NCI-H446 (cell line): ENCODE measurements at regions not wholly inside any gene's neighbourhood (a gene's known extent, or its start where the extent isn't known, plus 50 kb on each side); places are given as distances from the start of the nearest gene placed in this dataset.
"Not testable (repeated sequence)": the region's sequence is repeated elsewhere in the genome, so short reads cannot be mapped to it uniquely, and the experiment has no call there.

Source experiments
- DNase-seq, 2 experiments: peaks; one replicate each; lab custom pipeline; 2025; lab: John Stamatoyannopoulos, UW

DNA sequence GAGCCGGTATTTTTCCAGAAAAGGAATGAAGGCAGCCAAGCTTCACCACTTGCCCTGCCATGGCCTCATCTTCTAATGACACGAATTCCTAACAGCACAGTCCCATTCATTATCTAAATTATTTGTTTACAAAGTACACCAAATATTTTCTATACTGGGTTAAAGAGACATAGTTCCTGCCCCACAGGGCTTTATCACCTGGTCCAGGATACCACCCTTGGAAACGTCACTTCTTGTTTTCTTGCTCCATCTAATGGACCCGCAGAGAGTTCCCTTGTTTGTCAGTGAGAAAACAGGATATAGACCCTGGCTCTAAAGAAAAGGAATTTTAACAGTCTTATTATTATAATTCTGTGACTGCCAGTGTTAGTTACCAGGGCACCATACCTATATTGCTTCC is 1165.4 kb downstream of the GATA3 start:
- no peak for DNase-seq

DNA sequence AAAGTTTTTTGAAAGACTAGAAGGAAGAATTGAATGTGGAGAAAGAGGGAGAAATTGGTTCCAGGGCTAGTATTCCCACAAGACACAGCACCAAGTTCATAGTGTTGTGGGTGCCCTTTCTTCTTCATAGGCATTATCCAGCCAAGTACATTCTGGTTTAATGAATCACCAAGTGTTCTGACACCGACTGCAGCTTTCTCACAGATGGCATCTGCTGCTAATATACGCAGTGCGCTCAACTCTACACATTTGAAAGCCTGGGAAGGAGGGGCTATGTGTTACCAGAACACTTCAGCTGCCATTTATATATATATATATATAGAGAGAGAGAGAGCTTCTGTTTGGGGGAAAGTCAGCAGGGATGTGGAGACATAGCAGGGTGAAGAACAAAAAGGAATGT is 1168.4 kb downstream of the GATA3 start:
- DNase-seq = no peak

DNA sequence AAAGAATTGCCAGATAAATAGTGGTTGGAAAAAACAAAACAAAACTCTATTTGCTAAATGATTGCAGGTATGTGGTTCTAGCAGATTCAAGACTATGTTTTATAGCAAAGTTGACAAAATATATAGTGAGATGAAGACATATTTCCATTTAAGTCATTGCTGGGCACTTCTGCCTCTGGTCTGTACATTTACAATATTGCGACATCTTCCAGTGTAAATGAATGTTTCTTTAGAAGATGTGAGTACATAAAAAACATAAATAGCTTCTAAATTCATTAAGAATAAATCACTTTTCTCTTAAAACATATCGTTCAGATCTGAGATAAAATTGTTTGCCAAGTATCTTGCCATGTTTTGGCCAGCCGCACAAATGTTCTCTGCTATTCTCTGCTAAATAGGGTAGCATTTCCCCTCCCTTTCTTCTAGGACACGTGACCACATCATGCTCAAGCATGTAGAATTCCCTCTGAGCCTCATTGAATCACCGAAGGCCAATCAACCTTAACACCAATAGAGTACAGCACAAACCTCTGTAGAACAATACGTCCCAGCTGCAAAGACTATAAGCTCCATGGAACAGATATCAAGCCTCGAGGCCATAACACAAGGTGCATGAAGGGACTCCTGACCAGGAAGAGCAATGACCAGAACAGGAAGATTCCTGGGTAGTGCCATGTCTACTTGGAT is 1173.3 kb downstream of the GATA3 start:
- no peak for DNase-seq

DNA sequence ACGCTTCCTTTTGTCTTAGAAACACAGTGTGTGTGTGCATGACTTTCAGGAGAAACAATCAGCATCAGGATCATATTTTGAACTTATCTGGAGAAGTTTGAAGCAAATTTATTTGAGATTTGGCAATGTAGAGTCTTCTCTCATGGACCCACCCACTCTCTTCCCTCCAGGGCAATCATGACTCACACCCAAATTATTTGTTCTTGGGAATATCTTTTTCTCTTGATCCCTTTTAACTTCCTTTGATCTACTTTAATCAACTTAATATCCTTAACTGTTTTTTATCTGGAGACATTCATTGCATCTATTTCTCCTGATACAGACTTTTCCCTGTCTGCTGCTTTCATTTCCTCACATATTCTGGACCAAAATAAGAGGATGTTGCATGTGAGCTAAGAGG is 1174.3 kb downstream of the GATA3 start:
- DNase-seq = no peak

DNA sequence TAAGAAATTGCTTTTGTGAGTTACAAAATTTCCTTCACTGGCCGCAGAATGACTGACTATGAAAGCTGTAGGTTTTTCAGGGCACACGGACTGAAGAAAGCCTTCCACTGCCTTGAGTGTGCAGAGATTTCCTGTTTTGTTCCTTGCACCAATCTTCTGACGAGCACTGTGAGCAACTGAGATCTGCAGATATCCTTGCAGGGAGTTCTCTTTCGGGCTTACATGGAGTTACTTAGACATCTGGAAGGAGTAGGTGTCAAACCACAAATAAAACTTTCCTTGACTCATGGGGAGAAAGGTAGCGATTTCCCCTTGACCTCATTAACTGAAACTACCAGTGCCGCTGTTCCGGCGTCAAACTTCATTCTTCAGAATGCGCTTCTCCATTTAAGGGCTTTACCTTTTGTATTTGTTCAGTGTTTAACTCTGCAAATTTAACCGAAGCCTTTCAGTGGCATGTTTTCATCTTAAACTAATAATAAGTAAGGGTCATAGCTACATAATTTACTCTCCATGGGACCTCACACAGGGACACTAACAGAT is 1175.3 kb downstream of the GATA3 start:
- DNase-seq = no peak

DNA sequence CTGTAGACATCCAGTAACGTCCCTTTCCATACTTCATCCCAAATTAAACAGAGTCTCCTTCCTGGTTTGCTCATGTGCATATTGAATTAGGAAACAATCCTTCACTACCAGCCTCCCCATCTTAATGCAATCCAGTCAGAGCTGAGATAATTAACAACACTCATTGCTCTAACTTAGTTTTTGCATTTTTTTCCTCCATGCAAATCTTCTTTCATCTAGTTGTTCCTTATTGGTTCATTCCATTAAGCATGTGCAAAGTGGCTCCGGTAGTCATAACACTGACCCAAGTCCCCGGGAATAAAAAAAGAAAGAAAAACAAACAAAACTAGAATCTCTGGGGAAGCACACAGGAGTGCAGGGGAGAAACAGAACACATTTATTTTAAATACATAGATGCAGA is 1176.1 kb downstream of the GATA3 start:
- DNase-seq = no peak

DNA sequence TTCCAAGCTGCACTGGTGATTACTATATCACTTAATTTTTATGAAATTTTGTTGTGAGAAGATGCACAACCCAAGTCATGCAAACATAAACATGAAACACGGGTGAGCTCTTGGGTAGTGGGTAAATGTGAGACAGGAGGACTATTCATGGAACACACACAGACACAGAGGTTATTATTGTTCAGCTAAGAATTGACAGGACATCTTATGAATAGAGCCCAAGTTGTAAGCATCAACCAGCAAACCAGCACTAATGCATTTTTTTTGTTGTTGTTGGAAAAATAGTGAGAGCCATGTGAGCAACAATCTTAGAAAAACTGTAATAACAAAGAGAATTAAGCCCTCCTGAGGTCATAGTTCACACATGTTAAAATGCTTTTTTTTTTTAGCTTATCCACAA is 1179.7 kb downstream of the GATA3 start:
- DNase-seq = no peak

DNA sequence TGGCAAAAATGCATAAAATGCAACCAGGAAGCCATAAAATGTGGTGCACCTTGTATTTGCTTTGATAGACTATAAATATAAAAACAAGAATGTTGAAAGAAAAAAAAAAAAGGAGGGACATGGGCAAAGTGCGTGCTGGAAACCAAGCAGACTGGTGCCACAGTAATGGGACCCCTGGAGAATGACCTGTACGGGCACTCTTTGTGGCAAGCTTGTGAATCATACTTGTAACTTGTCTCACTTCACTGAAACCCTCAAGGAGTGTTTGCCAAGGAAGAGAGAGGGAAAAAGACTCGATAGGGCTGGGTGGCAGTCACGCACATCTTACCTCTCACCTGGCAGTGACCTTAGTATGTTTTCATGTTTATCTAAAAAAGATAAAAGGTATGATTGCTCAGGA is 1183.6 kb downstream of the GATA3 start:
- no peak for DNase-seq

DNA sequence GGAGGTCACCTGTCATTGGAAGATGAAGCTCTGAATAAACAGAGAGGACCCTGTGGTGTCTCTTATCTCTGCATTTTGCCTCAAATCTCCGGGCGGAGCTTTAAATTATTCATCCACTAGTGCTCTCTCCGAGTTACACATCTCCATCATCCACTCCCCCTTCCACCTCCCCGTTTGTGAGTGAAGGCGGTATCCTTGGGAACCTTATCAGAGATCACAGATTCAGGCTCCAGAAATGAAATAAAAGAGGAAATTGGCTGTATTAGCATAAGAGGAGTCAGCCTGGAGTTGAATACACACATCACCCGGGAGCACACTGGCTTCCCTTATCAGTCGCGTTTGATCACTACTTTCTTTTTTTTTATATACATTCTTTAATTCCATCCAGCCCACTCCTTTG is 1184.8 kb downstream of the GATA3 start:
- DNase-seq = no peak

DNA sequence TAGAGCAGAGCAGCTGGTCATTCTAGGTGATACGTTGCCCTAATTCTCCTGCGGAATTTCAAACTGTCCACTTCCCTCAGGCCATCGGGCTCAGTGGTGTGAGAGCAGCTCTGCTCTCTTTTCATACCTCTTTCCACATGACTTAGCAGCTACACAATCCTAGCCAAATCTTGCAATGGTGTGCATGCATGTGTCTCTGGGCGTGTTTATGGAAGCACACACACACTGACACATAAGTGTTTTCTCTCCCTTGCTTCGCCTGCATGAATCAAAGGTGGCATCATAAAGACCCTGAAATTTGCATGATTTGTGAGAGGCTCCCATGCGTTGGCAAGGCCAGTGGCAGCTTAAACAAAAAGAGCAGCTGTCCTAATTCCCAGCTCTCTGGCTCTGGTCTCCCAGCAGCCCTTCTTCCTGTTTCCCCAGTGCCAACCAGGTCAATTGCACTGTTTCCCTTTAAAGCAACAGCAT is 1189.5 kb downstream of the GATA3 start:
- no peak for DNase-seq

DNA sequence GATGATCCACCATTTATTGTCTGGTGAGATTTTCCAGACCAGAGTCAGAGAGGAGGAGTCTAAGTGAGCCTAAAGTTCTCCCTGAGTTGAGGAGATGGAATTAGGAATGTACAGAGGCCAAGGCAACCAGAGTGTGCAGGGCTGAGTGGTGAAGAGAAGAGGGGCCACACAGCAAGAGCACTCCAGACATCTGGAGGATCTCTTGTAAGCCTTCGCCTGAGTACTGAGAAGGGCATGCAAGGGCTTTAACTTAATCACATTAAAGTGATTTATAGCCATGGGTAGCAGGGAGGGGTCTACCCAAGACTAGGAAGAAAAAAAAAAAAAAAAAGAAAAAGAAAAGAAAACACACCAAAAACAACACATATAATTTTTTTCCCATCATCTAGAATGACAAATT is 1190.4 kb downstream of the GATA3 start:
- DNase-seq = no peak

DNA sequence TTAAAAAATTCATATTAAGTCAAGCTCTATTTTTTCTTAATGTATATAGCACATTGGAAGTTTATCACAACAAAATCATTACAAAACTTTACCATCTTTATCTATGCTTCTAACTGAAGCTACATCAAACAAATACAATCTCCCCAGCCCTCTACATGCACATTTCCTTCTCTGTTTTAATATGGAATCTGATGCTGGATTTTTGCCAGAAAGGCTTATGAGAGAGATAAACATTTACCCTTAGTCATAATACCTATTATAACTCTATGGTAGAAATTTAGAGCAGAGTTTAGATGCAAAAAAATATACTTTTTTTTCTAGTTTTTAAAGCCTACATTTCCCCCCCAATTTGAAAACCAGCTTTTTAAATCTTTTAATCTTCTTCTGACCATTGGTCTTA is 1198.6 kb downstream of the GATA3 start:
- no peak for DNase-seq

DNA sequence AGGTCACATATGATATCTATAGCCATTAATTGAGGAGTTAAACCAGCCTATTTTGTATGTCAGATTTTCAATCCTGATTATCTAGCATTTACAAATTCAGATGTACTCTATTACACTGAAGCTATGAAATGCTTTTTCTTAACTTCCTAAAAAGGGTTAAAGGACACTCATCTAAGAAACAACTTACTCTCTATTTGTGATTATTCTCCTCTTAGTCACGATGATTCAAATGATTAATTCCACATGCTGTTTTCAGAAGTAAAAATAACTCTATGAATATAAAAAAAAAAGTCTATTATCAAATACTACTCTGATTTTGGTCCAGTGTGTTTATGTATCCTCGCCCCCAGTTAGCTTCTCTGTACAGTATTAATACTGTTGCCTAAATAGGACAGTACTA is 1199.9 kb downstream of the GATA3 start:
- DNase-seq = no peak

DNA sequence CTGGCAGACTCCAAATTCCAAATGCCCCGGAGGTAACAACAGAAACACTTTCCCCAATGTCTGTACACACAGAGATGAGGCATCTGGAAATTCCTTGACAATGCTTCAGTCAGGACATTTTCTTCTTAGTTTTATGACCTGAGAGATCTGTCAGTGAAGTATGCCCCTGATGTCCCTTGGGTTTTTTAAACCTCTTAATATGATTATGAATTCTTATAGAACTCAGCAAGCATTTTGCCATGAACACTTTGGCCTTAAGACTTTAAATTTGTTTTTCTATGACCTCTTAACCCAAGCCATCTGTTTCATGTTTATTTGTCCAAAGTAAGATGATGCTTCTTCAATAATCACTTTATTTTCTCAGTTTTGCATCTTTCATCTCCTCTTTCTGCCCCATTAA is 1206.2 kb downstream of the GATA3 start:
- DNase-seq = no peak

DNA sequence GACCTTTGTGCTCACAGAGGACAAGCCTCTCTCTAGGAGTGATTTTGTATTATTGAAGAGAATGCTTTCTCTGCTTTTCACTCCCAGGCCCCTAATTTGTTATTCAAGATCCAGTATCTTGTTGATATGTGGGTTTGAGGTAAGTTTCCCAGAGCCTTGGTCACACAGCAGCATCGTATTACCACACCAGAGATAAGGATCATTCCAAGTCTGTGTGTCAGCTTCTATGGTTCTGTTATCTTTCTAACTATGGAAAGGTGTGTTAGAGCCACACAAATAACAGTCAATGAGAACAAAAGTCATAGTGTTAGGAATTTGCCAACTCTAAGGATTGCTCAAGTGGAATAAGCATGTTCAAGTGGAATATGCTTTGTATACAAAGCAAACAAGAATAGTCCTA is 1208.3 kb downstream of the GATA3 start:
- no peak for DNase-seq

DNA sequence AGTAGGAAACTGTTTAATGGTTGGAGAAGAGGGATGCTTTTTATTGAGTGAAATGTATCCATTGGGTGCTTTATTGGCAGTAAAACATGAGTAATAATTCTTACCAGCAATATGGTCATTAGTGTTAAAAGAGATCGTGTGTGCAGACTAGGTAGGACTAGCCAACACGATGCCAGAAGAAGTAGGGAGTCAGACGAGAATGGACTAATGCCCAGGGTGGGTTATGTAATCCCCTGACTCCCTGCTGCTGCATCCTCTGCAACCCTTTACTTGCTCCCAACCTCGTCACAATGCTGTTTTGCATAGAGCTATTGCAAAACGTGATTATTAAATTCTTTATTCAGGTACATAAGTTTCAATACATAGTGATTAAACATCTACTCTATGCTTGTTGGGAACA is 1213.7 kb downstream of the GATA3 start:
- DNase-seq = no peak

DNA sequence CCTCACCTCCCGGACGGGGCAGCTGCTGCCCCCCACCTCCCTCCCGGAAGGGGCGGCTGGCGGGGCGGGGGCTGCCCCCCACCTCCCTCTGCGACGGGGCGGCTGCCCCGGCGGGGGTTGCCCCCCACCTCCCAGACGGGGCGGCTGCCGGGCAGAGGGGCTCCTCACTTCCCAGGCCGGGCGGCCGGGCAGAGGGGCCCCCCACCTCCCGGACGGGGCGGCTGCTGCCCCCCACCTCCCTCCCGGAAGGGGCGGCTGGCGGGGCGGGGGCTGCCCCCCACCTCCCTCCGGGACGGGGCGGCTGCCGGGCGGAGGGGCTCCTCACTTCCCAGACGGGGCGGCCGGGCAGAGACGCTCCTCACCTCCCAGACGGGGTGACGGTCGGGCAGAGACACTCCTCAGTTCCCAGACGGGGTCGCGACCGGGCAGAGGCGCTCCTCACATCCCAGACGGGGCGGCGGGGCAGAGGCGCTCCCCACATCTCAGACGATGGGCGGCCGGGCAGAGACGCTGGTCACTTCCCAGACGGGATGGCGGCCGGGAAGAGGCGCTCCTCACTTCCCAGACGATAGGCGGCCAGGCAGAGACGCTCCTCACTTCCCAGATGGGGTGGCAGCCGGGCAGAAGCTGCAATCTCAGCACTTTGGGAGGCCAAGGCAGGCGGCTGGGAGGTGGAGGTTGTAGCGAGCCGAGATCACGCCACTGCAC is 1218.8 kb downstream of the GATA3 start:
- DNase-seq = not testable (repeated sequence)

DNA sequence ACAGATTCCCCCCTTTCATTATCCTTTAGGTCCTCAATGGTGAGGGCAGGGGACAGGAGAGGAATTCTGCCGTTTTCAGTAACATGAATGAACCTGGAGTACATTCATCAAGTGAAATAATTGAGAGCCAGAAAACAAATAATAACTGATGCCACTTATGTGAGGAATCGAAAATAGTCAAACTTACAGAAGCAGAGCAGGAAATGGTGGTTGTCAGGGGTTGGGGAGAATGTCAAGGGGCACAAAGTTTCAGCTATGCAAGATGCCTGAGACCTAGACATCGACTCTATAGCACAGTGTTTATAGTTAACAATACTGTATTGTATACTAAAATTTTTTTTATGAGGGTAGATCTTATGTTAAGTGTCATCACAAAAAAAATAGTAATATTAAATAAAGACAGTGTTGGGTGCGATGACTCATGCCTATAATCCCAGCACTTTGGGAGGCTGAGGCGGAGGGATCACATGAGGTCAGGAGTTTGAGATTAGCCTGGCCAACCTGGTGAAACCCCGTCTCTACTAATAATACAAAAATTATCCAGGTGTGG is 1219.8 kb downstream of the GATA3 start:
- no peak for DNase-seq

DNA sequence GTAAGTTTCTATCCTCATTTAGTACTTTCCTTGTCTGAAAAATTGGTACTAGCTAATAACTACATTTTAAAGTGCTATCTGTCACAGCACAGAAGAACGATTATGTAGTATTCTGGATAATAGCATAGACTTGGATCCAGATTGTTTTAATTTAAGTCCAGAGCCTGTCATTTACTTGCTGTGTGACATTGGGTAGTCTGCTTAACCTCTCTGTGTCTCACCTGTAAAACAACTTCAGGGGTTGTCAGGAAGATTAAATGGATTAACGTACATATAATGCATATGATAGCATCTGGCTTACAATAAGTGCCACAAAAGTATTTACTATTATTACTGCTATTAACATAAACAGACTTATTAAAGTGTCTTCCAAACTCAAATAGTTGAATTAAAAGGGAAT is 1221.4 kb downstream of the GATA3 start:
- no peak for DNase-seq

DNA sequence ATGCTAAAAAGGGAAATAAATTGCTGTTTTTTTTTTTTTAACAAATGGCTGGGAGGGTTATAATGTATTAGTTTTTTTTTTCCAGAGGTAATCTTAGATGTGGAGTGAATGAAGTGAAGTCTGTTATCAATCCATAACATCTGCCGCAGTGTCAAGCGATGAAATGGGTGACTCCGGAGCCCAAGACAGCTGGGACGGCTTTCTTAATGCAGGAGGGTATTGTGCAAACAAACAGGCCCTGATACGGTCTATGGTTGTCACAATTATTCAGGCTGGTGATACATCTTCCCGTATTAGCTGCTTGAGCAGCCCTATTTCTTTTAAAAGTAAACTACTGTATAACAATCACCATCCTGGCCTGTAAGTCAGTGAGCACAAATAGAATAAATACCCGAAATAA is 1231.2 kb downstream of the GATA3 start:
- DNase-seq = no peak

DNA sequence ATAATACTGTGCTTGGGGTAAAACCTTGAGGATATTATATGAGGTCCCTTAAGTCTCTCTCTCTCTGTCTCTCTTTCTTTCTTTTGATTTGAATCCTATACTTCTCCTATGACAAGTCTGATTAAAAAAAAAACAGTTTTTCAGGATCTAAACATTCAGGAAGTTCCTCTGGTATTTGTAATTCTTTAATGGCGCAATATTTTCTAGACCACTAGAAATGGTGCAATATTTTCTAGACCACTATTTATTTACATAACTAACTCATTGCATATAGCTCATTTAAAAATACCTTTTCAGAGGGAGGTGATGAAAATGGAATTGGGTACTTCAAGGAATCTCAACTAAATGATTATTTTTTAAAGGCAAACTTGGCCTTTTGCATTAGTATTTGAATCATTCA is 1235.3 kb downstream of the GATA3 start:
- DNase-seq = no peak

DNA sequence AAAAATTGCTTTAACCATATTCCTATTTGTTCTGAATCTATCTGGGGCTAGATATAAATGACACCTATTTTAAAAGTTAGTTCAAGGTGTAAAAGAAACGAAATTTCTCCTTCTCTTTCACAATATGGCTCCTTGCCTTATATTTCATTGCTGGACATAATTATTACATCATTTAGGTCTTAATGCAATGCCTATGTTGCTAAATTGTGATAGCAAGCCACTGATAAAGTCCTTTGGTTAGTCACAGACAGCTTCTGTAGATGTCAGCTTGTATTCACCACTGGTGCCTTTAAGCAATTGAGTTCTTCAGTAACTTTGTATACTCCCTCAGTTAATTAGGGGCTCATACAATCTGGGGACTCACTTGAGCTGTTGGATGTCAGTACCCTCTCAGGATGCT is 1236.6 kb downstream of the GATA3 start:
- no peak for DNase-seq

DNA sequence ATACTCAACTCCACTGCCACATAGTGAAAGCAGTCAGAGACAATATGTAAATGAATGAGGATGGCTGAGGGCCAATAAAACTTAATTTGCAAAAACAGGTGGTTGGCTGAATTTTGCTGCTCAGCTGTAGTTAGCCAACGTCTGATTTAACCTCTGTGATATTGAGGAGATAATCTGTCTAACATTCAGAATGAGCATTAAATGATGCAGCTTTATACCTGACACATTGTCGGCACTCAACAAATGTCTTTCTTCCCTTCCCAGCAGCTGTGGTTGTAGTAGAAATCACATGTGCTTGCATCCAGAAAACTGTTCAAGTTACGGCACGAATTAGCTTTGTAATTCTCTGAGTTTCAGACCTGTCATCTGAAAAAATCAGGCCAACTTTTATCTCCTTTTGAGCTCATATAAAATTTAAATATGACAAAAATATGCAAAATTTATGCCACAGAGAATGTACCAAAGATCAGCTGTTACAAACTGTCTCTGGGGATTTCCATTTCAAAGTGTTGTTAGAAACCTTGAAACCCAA is 1239.7 kb downstream of the GATA3 start:
- no peak for DNase-seq
